NT2/D1 (cell line): ENCODE measurements at regions not wholly inside any gene's neighbourhood (a gene's known extent, or its start where the extent isn't known, plus 50 kb on each side); places are given as distances from the start of the nearest gene placed in this dataset.

ENCODE experiments used
- DNase-seq: peaks from one replicate; pipeline ENCODE4 v3.0.0-alpha.2; 2011; ENCODE audit warnings: low read depth, low spot score
- H3K27me3 ChIP-seq: 2 replicates; pipeline ENCODE4 v1.6.0; 2011; ENCODE audit warnings: mild to moderate bottlenecking; ENCODE audit not compliant: insufficient read length, insufficient read depth
- H3K36me3 ChIP-seq: 2 replicates; pipeline ENCODE4 v1.6.1; 2011; ENCODE audit warnings: mild to moderate bottlenecking, low read length, mixed read lengths; ENCODE audit not compliant: insufficient read depth, insufficient read length
- H3K4me1 ChIP-seq: 2 replicates; pipeline ENCODE4 v1.5.1; 2011; ENCODE audit not compliant: insufficient read depth, insufficient read length
- H3K4me3 ChIP-seq: 2 replicates; pipeline ENCODE4 v1.5.1; 2011; ENCODE audit warnings: low read depth; ENCODE audit not compliant: insufficient read length
- H3K9ac ChIP-seq: 2 replicates; pipeline ENCODE4 v1.6.0; 2011; ENCODE audit warnings: low read depth; ENCODE audit not compliant: insufficient read length
- H3K9me3 ChIP-seq: 2 replicates; pipeline ENCODE4 v1.5.1; 2011; ENCODE audit warnings: mild to moderate bottlenecking, low read length; ENCODE audit not compliant: insufficient read depth
- SUZ12 ChIP-seq: IDR thresholded peaks from 2 replicates; pipeline ENCODE4 v1.6.1; 2011; ENCODE audit not compliant: insufficient read length, insufficient read depth; ENCODE audit errors: extremely low read depth
- YY1 ChIP-seq: IDR thresholded peaks from 2 replicates; pipeline ENCODE4 v1.6.1; 2011; ENCODE audit not compliant: insufficient read length, insufficient read depth
- ZNF274 ChIP-seq: IDR thresholded peaks from 2 replicates; pipeline ENCODE4 v1.6.1; 2011; ENCODE audit warnings: mild to moderate bottlenecking, low read depth, low read length

GRCh38 chr11:119918347-119918746 lies 189.3 kb upstream of the NECTIN1 start:
- Histone ChIP-seq H3K36me3 (no peaks in the 10 kb centered on the region), H3K4me3 (no peak overlapping the region), H3K4me1 (peaks cover 2% of the 10 kb centered on the region)

GRCh38 chr11:119916568-119916967 lies 187.6 kb upstream of the NECTIN1 start:
- H3K4me3 ChIP-seq, result no peak overlapping the region
- H3K27me3 ChIP-seq, result peaks cover 2% of the 10 kb centered on the region
- no peak for TF ChIP-seq ZNF274
- TF ChIP-seq YY1, result no peak
- no peak for TF ChIP-seq SUZ12
- no peak for DNase-seq
- H3K4me1 ChIP-seq, result peaks cover 2% of the 10 kb centered on the region
- H3K9ac ChIP-seq, result no peak overlapping the region
- H3K36me3 ChIP-seq, result no peaks in the 10 kb centered on the region
- H3K9me3 ChIP-seq, result peaks cover 14% of the 10 kb centered on the region; the same call in 1 of the 2 replicates

More at GRCh38 chr11:119918347-119918746, 189.3 kb upstream of the NECTIN1 start:
- Histone ChIP-seq H3K9ac (no peak overlapping the region), H3K27me3 (peaks cover 2% of the 10 kb centered on the region), H3K9me3 (peaks cover 14% of the 10 kb centered on the region; the same call in 1 of the 2 replicates)
- TF ChIP-seq YY1, result no peak
- no peak for TF ChIP-seq SUZ12
- no peak for TF ChIP-seq ZNF274
- DNase-seq, result no peak

GRCh38 chr11:119912229-119912628 lies 183.2 kb upstream of the NECTIN1 start:
- Histone ChIP-seq H3K4me1 (peaks cover 2% of the 10 kb centered on the region), H3K27me3 (no peaks in the 10 kb centered on the region), H3K36me3 (no peaks in the 10 kb centered on the region), H3K4me3 (no peak overlapping the region), H3K9ac (no peak overlapping the region), H3K9me3 (peaks cover 14% of the 10 kb centered on the region; the same call in 1 of the 2 replicates)
- TF ChIP-seq SUZ12 (no peak), YY1 (no peak), ZNF274 (no peak)
- no peak for DNase-seq

- no peaks in the 10 kb centered on the region for H3K27me3 ChIP-seq
- TF ChIP-seq SUZ12 (no peak), ZNF274 (no peak), YY1 (no peak)
- H3K4me1 ChIP-seq, result peaks cover 2% of the 10 kb centered on the region
- H3K9ac ChIP-seq, result no peak overlapping the region
- no peak overlapping the region for H3K4me3 ChIP-seq
- H3K36me3 ChIP-seq, result no peaks in the 10 kb centered on the region
- no peak for DNase-seq
- H3K9me3 ChIP-seq, result peaks cover 14% of the 10 kb centered on the region; the same call in 1 of the 2 replicates
These were observed 181.7 kb upstream of the NECTIN1 start for GRCh38 chr11:119910650-119911049.

- DNase-seq, result no peak
- Histone ChIP-seq H3K4me1 (peaks cover 2% of the 10 kb centered on the region), H3K9me3 (peaks cover 9% of the 10 kb centered on the region; the same call in 1 of the 2 replicates), H3K27me3 (no peaks in the 10 kb centered on the region), H3K36me3 (no peaks in the 10 kb centered on the region), H3K9ac (no peak overlapping the region), H3K4me3 (no peak overlapping the region)
- TF ChIP-seq YY1 (no peak), ZNF274 (no peak), SUZ12 (no peak)
These were observed 181.1 kb upstream of the NECTIN1 start for GRCh38 chr11:119910051-119910450.

- peaks cover 2% of the 10 kb centered on the region for H3K4me1 ChIP-seq
- no peak for DNase-seq
- 0 out of 2 replicates have a peak, but pooled peaks cover 3% of the 10 kb centered on the region for H3K9me3 ChIP-seq
- no peaks in the 10 kb centered on the region for H3K36me3 ChIP-seq
- no peaks in the 10 kb centered on the region for H3K27me3 ChIP-seq
- H3K9ac ChIP-seq, result no peak overlapping the region
- no peak for TF ChIP-seq YY1
- no peak for TF ChIP-seq ZNF274
- TF ChIP-seq SUZ12, result no peak
- H3K4me3 ChIP-seq, result no peak overlapping the region
These were observed 180.5 kb upstream of the NECTIN1 start for GRCh38 chr11:119909495-119909894.

- no peaks in the 10 kb centered on the region for H3K27me3 ChIP-seq
- peaks cover 2% of the 10 kb centered on the region for H3K4me1 ChIP-seq
- H3K4me3 ChIP-seq, result no peak overlapping the region
- no peak overlapping the region for H3K9ac ChIP-seq
- no peak for DNase-seq
- TF ChIP-seq YY1, result no peak
- TF ChIP-seq SUZ12, result no peak
- H3K9me3 ChIP-seq, result no peaks in the 10 kb centered on the region
- no peaks in the 10 kb centered on the region for H3K36me3 ChIP-seq
These were observed 180.1 kb upstream of the NECTIN1 start for GRCh38 chr11:119909077-119909476.

- TF ChIP-seq ZNF274 (no peak), YY1 (no peak), SUZ12 (no peak)
- no peak overlapping the region for H3K9ac ChIP-seq
- H3K4me3 ChIP-seq, result no peak overlapping the region
- no peaks in the 10 kb centered on the region for H3K9me3 ChIP-seq
- no peaks in the 10 kb centered on the region for H3K36me3 ChIP-seq
- no peak for DNase-seq
- H3K27me3 ChIP-seq, result no peaks in the 10 kb centered on the region
- peaks cover 2% of the 10 kb centered on the region for H3K4me1 ChIP-seq
These were observed 179.5 kb upstream of the NECTIN1 start for GRCh38 chr11:119908573-119908904.
